ENCODE measurements at regions not wholly inside any gene's neighbourhood (a gene's known extent, or its start where the extent isn't known, plus 50 kb on each side); places are given as distances from the start of the nearest gene placed in this dataset.

DNA sequence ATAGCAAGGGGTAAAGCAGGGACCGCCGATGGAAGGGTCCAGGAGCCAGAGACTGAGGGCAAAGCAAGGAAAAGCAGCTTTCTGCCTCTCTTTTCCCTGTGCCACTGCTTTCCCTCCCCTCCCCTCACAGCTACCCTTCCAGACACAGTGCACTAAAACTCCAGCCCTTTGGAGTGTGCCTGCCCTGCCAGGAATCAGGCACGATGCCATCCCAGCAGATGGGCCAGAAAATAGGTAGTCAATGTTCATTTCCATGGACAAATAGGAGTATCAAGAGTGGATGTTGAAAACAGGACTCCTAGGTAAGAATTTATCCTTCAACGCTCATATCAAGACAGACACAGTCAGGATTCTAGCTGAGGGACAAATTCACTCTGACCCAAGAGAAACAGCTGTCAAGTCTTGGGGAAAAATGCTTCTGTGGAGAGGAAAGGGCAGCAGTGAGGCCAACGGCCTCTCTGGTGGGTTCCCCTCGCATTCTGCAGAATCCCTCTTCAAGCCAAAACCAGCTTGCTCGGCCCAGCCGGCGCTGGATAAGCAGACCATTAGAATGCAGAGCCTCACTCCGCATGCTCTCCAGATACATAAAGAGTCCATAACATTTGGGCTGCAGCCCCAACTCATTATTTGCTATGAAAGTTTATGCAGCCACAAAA is 138.0 kb downstream of the CAAP1 start:
- TF ChIP-seq, protein P1, sequence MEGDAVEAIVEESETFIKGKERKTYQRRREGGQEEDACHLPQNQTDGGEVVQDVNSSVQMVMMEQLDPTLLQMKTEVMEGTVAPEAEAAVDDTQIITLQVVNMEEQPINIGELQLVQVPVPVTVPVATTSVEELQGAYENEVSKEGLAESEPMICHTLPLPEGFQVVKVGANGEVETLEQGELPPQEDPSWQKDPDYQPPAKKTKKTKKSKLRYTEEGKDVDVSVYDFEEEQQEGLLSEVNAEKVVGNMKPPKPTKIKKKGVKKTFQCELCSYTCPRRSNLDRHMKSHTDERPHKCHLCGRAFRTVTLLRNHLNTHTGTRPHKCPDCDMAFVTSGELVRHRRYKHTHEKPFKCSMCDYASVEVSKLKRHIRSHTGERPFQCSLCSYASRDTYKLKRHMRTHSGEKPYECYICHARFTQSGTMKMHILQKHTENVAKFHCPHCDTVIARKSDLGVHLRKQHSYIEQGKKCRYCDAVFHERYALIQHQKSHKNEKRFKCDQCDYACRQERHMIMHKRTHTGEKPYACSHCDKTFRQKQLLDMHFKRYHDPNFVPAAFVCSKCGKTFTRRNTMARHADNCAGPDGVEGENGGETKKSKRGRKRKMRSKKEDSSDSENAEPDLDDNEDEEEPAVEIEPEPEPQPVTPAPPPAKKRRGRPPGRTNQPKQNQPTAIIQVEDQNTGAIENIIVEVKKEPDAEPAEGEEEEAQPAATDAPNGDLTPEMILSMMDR (IDR thresholded peaks at IDR 0.05; ENCODE audit: control insufficient read depth, insufficient read depth, low read depth, low read length, missing control alignments): no peak
- DNase-seq (ENCODE audit: low read depth): no peak
- no peak overlapping the region for H3K4me3 ChIP-seq (ENCODE audit: control insufficient read depth, low read depth, low read length)

DNA sequence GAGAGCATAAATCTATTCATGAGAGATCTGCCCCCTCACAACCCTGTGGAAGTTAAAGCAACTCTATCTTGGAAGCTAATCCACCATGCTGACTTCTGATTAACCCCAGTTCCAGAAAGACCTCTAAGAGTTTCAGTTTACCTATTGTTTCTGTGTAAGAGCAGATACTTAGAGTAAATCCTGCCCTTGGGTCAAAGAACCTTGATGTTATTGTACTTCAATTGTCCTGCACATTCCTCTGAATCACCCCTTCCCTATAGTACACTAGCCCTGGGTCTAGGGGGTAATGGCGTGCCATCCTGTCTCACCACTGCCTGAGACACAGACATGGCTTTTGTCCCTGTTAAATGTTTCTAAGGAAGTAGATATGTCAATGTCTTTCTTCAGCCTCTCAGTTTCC is 138.6 kb downstream of the CAAP1 start:
- TF ChIP-seq, protein P1 (IDR thresholded peaks at IDR 0.05; ENCODE audit: control insufficient read depth, insufficient read depth, low read depth, low read length, missing control alignments): no peak
- DNase-seq (ENCODE audit: low read depth): no peak
- no peak overlapping the region for H3K4me3 ChIP-seq (ENCODE audit: control insufficient read depth, low read depth, low read length)

- TF ChIP-seq, protein P1 (IDR thresholded peaks at IDR 0.05; ENCODE audit: control insufficient read depth, insufficient read depth, low read depth, low read length, missing control alignments): no peak
- no peak overlapping the region for H3K4me3 ChIP-seq (ENCODE audit: control insufficient read depth, low read depth, low read length)
- DNase-seq (ENCODE audit: low read depth): no peak
Measured at GRCh38 chr9:26750162-26750561, 142.4 kb downstream of the CAAP1 start.

DNA sequence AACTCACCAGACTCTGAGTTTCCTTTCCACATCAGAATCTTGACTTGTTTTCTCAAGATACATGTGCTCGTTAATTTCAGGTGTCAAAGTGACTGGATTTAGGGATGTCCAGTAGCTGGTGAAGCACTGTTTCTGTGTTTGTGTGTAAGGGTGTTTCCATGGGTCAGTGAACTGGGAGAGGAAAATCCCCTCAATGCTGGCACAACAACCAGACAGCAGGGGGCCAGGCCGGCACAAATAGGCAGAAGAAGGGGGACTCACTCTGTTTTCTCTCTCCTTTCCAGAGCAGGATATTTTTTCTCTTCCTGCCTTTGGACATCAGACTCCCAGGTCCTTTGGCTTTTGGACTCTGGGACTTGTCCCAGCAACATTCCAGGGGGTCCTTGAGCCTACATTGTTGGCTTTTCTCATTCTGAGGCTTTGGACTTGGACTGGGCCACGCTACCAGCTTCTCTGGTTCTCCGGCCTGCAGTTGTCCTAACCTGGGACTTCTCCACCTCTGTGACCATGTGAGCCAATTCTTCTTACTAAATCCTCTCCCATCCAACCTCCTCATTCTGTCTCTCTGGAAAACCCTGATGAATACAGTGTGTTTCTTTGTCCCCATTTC is 144.0 kb downstream of the CAAP1 start:
- TF ChIP-seq, protein P1 (IDR thresholded peaks at IDR 0.05; ENCODE audit: control insufficient read depth, insufficient read depth, low read depth, low read length, missing control alignments): no peak
- DNase-seq (ENCODE audit: low read depth): no peak
- no peak overlapping the region for H3K4me3 ChIP-seq (ENCODE audit: control insufficient read depth, low read depth, low read length)

DNA sequence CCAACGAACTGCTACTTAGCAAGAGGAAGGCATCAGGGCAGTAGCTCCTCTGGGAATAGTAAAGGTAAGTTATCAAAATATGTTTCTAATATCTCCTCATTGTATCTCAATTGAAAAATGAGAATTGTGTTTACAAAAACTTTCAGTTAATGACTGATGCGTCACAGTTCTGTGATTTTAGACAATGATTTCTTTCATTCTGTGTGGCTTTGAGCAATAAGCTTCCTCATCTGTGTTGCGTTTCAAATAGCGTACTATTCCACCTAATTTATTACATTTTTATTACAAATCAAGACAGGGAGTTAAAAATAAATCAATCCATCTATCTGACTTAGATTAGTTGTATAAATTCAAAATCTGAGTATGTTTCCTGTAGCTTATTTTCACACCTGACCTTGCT is 145.0 kb downstream of the CAAP1 start:
- TF ChIP-seq, protein P1 (IDR thresholded peaks at IDR 0.05; ENCODE audit: control insufficient read depth, insufficient read depth, low read depth, low read length, missing control alignments): no peak
- no peak overlapping the region for H3K4me3 ChIP-seq (ENCODE audit: control insufficient read depth, low read depth, low read length)
- DNase-seq (ENCODE audit: low read depth): no peak

- H3K4me3 ChIP-seq (ENCODE audit: control insufficient read depth, low read depth, low read length): no peak overlapping the region
- no peak for DNase-seq (ENCODE audit: low read depth)
- TF ChIP-seq, protein P1 (IDR thresholded peaks at IDR 0.05; ENCODE audit: control insufficient read depth, insufficient read depth, low read depth, low read length, missing control alignments): no peak
Measured at GRCh38 chr9:26746357-26747072, 146.1 kb downstream of the CAAP1 start.

Data from AG09309 (cell line).